GM23338 (cell line): ENCODE measurements at regions not wholly inside any gene's neighbourhood (a gene's known extent, or its start where the extent isn't known, plus 50 kb on each side); places are given as distances from the start of the nearest gene placed in this dataset.
A peak's percentile ranks its signal among the peaks of the same experiment; 100 is the strongest.

Experiments
- ATAC-seq: fragments of 200-7000 bp; cut with Tn5 transposase; 3 replicates; pipeline ENCODE4 v1.9.1; 2020
- DNase-seq: peaks from one replicate; pipeline ENCODE4 v3.0.0-alpha.2; 2015; ENCODE audit warnings: low spot score
- H2AFZ ChIP-seq: fragments of 200-600 bp; sonication (generic); 2 replicates; pipeline ENCODE4 v1.8.0; 2016; ENCODE audit warnings: antibody characterized with exemption, mild to moderate bottlenecking, moderate library complexity
- H3F3A ChIP-seq: fragments of 200-600 bp; sonication (generic); replicated peaks from 2 replicates; pipeline ENCODE4 v1.8.0; 2017; ENCODE audit warnings: antibody characterized with exemption, mixed run types, low read depth
- H3K27ac ChIP-seq: fragments of 200-600 bp; sonication (generic); 2 replicates; pipeline ENCODE4 v1.6.1; 2016; ENCODE audit warnings: low read depth
- H3K27me3 ChIP-seq: fragments of 200-600 bp; sonication (generic); 2 replicates; pipeline ENCODE4 v1.8.0; 2016; ENCODE audit warnings: mild to moderate bottlenecking, mixed run types, moderate library complexity; ENCODE audit not compliant: insufficient read depth
- H3K36me3 ChIP-seq: fragments of 200-600 bp; sonication (generic); 2 replicates; pipeline ENCODE4 v1.8.0; 2016; ENCODE audit warnings: mild to moderate bottlenecking; ENCODE audit not compliant: insufficient read depth
- H3K4me1 ChIP-seq: fragments of 200-600 bp; sonication (generic); 2 replicates; pipeline ENCODE4 v1.8.0; 2016; ENCODE audit warnings: mild to moderate bottlenecking, moderate library complexity; ENCODE audit not compliant: insufficient read depth
- H3K4me2 ChIP-seq: fragments of 200-600 bp; sonication (generic); 2 replicates; pipeline ENCODE4 v1.7.1; 2017; ENCODE audit warnings: mixed run types
- H3K4me3 ChIP-seq: fragments of 200-600 bp; sonication (generic); 2 replicates; pipeline ENCODE4 v1.6.1; 2016; ENCODE audit warnings: mixed run types
- H3K79me2 ChIP-seq: fragments of 200-600 bp; sonication (generic); replicated peaks from 2 replicates; pipeline ENCODE4 v1.8.0; 2017; ENCODE audit warnings: mild to moderate bottlenecking; ENCODE audit not compliant: insufficient read depth
- H3K9me2 ChIP-seq: fragments of 200-600 bp; sonication (generic); 2 replicates; pipeline ENCODE4 v1.8.0; 2017; ENCODE audit not compliant: insufficient read depth
- H4K20me1 ChIP-seq: fragments of 200-600 bp; sonication (generic); replicated peaks from 2 replicates; pipeline ENCODE4 v1.8.0; 2017; ENCODE audit warnings: mild to moderate bottlenecking; ENCODE audit not compliant: insufficient read depth
- H3K27ac Mint-ChIP-seq: 2 replicates; pipeline ENCODE4 v1.8.0; 2020; ENCODE audit warnings: inconsistent platforms, mild to moderate bottlenecking, moderate library complexity, mixed read lengths
- H3K27me3 Mint-ChIP-seq: 3 replicates; pipeline ENCODE4 v1.8.0; 2022; ENCODE audit warnings: low read depth, mild to moderate bottlenecking, moderate library complexity, mixed read lengths, inconsistent platforms; ENCODE audit not compliant: insufficient read depth, poor library complexity
- H3K36me3 Mint-ChIP-seq: 3 replicates; pipeline ENCODE4 v1.8.0; 2021; ENCODE audit warnings: low read depth, mild to moderate bottlenecking, inconsistent platforms, moderate library complexity, mixed read lengths
- H3K4me1 Mint-ChIP-seq: 3 replicates; pipeline ENCODE4 v1.8.0; 2020; ENCODE audit warnings: mild to moderate bottlenecking, inconsistent platforms, mixed read lengths
- H3K4me3 Mint-ChIP-seq: 3 replicates; pipeline ENCODE4 v1.8.0; 2021; ENCODE audit warnings: moderate library complexity, mild to moderate bottlenecking, inconsistent platforms, mixed read lengths
- H3K9me3 Mint-ChIP-seq: 3 replicates; pipeline ENCODE4 v1.8.0; 2020; ENCODE audit warnings: moderate library complexity, mild to moderate bottlenecking, inconsistent platforms, mixed read lengths
- CREB1 ChIP-seq: fragments of 250-450 bp; sonication (Bioruptor Pico); IDR thresholded peaks from 2 replicates; pipeline ENCODE4 v1.5.0; 2020; ENCODE audit warnings: low read depth, mild to moderate bottlenecking, moderate library complexity
- CTCF ChIP-seq, 2 experiments: fragments of 200-600 bp in 1 of 2; sonication (generic) in 1 of 2; conservative IDR thresholded peaks; 2 replicates each; pipeline versions ENCODE4 v1.5.1 to v1.6.1; 2016 to 2017; ENCODE audit warnings: antibody characterized with exemption in 2 of 2, low read depth in 2 of 2, mild to moderate bottlenecking in 2 of 2, moderate library complexity in 1 of 2
- EZH2 ChIP-seq: fragments of 200-600 bp; sonication (generic); IDR thresholded peaks from one replicate; pipeline ENCODE4 v1.8.0; 2017; ENCODE audit warnings: antibody characterized with exemption, mild to moderate bottlenecking, low read depth; ENCODE audit not compliant: unreplicated experiment
- EZH2phosphoT487 ChIP-seq: fragments of 200-600 bp; sonication (generic); IDR thresholded peaks from one replicate; pipeline ENCODE4 v1.8.1; 2018; ENCODE audit warnings: antibody characterized with exemption; ENCODE audit not compliant: unreplicated experiment
- JUNB ChIP-seq: IDR thresholded peaks from one replicate; pipeline ENCODE4 v1.6.1; 2016; ENCODE audit warnings: antibody characterized with exemption; ENCODE audit not compliant: unreplicated experiment
- NANOG ChIP-seq: IDR thresholded peaks from 2 replicates; pipeline ENCODE4 v1.6.1; 2016; ENCODE audit warnings: antibody characterized with exemption, borderline replicate concordance
- POLR2AphosphoS5 ChIP-seq: IDR thresholded peaks from 2 replicates; pipeline ENCODE4 v1.6.1; 2016; ENCODE audit warnings: antibody characterized with exemption, low read depth
- STAT1 ChIP-seq: IDR thresholded peaks from one replicate; pipeline ENCODE4 v1.6.1; 2016; ENCODE audit warnings: antibody characterized with exemption; ENCODE audit not compliant: unreplicated experiment
- ZNF114 ChIP-seq: fragments of 250-450 bp; sonication (Bioruptor Pico); IDR thresholded peaks from 2 replicates; pipeline ENCODE4 v1.5.0; 2020; ENCODE audit warnings: mild to moderate bottlenecking, moderate library complexity
- ZNF331 ChIP-seq: fragments of 250-450 bp; sonication (Bioruptor Pico); IDR thresholded peaks from 2 replicates; pipeline ENCODE4 v1.5.0; 2020; ENCODE audit warnings: low read depth, mild to moderate bottlenecking, moderate library complexity
- ZNF462 ChIP-seq: fragments of 250-450 bp; sonication (Bioruptor Pico); IDR thresholded peaks from 2 replicates; pipeline ENCODE4 v1.5.0; 2020; ENCODE audit warnings: mild to moderate bottlenecking, moderate library complexity
- TF ChIP-seq, protein P1 (sequence below): IDR thresholded peaks from 2 replicates; pipeline ENCODE4 v1.6.1; 2016; ENCODE audit warnings: antibody characterized with exemption
- TF ChIP-seq, protein P2 (sequence below): IDR thresholded peaks from one replicate; pipeline ENCODE4 v1.6.1; 2018; ENCODE audit warnings: antibody characterized with exemption; ENCODE audit not compliant: unreplicated experiment

- peaks cover 14% of the 10 kb centered on the region for H3K4me1 ChIP-seq
- DNase-seq (no peak), ATAC-seq (no peak)
- H3K4me3 Mint-ChIP-seq: no peak overlapping the region
- no peak overlapping the region for H3K4me3 ChIP-seq
- H3F3A ChIP-seq: no peaks in the 10 kb centered on the region
- no peak overlapping the region for H3K27ac Mint-ChIP-seq
- H3K4me2 ChIP-seq: no peak overlapping the region
- no peaks in the 10 kb centered on the region for H3K36me3 ChIP-seq
- H3K79me2 ChIP-seq: no peaks in the 10 kb centered on the region
- H3K27me3 ChIP-seq: no peaks in the 10 kb centered on the region
- H4K20me1 ChIP-seq: no peaks in the 10 kb centered on the region
- TF ChIP-seq, protein P1, sequence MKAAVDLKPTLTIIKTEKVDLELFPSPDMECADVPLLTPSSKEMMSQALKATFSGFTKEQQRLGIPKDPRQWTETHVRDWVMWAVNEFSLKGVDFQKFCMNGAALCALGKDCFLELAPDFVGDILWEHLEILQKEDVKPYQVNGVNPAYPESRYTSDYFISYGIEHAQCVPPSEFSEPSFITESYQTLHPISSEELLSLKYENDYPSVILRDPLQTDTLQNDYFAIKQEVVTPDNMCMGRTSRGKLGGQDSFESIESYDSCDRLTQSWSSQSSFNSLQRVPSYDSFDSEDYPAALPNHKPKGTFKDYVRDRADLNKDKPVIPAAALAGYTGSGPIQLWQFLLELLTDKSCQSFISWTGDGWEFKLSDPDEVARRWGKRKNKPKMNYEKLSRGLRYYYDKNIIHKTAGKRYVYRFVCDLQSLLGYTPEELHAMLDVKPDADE: no peak
- TF ChIP-seq, protein P2, sequence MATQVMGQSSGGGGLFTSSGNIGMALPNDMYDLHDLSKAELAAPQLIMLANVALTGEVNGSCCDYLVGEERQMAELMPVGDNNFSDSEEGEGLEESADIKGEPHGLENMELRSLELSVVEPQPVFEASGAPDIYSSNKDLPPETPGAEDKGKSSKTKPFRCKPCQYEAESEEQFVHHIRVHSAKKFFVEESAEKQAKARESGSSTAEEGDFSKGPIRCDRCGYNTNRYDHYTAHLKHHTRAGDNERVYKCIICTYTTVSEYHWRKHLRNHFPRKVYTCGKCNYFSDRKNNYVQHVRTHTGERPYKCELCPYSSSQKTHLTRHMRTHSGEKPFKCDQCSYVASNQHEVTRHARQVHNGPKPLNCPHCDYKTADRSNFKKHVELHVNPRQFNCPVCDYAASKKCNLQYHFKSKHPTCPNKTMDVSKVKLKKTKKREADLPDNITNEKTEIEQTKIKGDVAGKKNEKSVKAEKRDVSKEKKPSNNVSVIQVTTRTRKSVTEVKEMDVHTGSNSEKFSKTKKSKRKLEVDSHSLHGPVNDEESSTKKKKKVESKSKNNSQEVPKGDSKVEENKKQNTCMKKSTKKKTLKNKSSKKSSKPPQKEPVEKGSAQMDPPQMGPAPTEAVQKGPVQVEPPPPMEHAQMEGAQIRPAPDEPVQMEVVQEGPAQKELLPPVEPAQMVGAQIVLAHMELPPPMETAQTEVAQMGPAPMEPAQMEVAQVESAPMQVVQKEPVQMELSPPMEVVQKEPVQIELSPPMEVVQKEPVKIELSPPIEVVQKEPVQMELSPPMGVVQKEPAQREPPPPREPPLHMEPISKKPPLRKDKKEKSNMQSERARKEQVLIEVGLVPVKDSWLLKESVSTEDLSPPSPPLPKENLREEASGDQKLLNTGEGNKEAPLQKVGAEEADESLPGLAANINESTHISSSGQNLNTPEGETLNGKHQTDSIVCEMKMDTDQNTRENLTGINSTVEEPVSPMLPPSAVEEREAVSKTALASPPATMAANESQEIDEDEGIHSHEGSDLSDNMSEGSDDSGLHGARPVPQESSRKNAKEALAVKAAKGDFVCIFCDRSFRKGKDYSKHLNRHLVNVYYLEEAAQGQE: no peak
- TF ChIP-seq EZH2: no peak
- no peak for TF ChIP-seq ZNF114 (CRISPR knock-in tag)
- no peak for TF ChIP-seq JUNB
- TF ChIP-seq NANOG: no peak
- no peak for TF ChIP-seq CREB1 (CRISPR knock-in tag)
- no peak for TF ChIP-seq ZNF462 (CRISPR knock-in tag)
- TF ChIP-seq ZNF331 (CRISPR knock-in tag): no peak
- no peak for TF ChIP-seq POLR2AphosphoS5
- TF ChIP-seq EZH2phosphoT487: no peak
- no peak for TF ChIP-seq STAT1
- TF ChIP-seq CTCF (conservative IDR thresholded peaks at IDR 0.05; ENCODE audit: low read depth in 2 of 2): no peak
- H3K9me3 Mint-ChIP-seq: no peaks in the 10 kb centered on the region
- peak overlapping the region; percentile 88; the same call in 1 of the 2 replicates for H2AFZ ChIP-seq
- no peak overlapping the region for H3K27ac ChIP-seq
- H3K9me2 ChIP-seq: peaks cover 12% of the 10 kb centered on the region; the same call in 1 of the 2 replicates
- H3K4me1 Mint-ChIP-seq: peaks cover 18% of the 10 kb centered on the region
- no peaks in the 10 kb centered on the region for H3K27me3 Mint-ChIP-seq
- no peaks in the 10 kb centered on the region for H3K36me3 Mint-ChIP-seq
Observed at GRCh38 chr1:14318830-14319229, 279.7 kb upstream of the KAZN start.
